Endodermal cell (in vitro differentiated cells): ENCODE measurements at regions not wholly inside any gene's neighbourhood (a gene's known extent, or its start where the extent isn't known, plus 50 kb on each side); places are given as distances from the start of the nearest gene placed in this dataset.
A peak's percentile ranks its signal among the peaks of the same experiment; 100 is the strongest.
"Not testable (repeated sequence)": the region's sequence is repeated elsewhere in the genome, so short reads cannot be mapped to it uniquely, and the experiment has no call there.

Experiments used
- DNase-seq: peaks from one replicate; pipeline ENCODE4 v3.0.0-alpha.2; 2017
- H3K27ac ChIP-seq: 2 replicates; pipeline ENCODE4 v1.5.1; 2013; ENCODE audit warnings: mild to moderate bottlenecking, low read depth, low read length, moderate library complexity
- H3K27me3 ChIP-seq: 2 replicates; pipeline ENCODE4 v1.6.1; 2013; ENCODE audit warnings: mild to moderate bottlenecking, low read length, moderate library complexity; ENCODE audit not compliant: insufficient read depth, control insufficient read depth, poor library complexity, severe bottlenecking
- H3K36me3 ChIP-seq: 2 replicates; pipeline ENCODE4 v1.7.0; 2013; ENCODE audit warnings: mild to moderate bottlenecking, low read length, moderate library complexity; ENCODE audit not compliant: control insufficient read depth, insufficient read depth
- H3K4me1 ChIP-seq: one replicate; pipeline ENCODE4 v1.7.0; 2013; ENCODE audit warnings: low read length; ENCODE audit not compliant: control insufficient read depth, insufficient read depth
- H3K4me3 ChIP-seq: 2 replicates; pipeline ENCODE4 v1.5.1; 2013; ENCODE audit warnings: mild to moderate bottlenecking, low read length, moderate library complexity
- H3K9ac ChIP-seq: 2 replicates; pipeline ENCODE4 v1.6.1; 2013; ENCODE audit warnings: mild to moderate bottlenecking, low read length, moderate library complexity; ENCODE audit not compliant: poor library complexity, severe bottlenecking; ENCODE audit errors: extremely low read depth
- H3K9me3 ChIP-seq: 2 replicates; pipeline ENCODE4 v1.6.1; 2013; ENCODE audit warnings: mild to moderate bottlenecking, low read length, moderate library complexity; ENCODE audit not compliant: control insufficient read depth
- H3K27ac Mint-ChIP-seq: 2 replicates; pipeline ENCODE4 v1.8.0; 2020; ENCODE audit warnings: mixed read lengths
- H3K27me3 Mint-ChIP-seq: 2 replicates; pipeline ENCODE4 v1.8.0; 2021; ENCODE audit warnings: mild to moderate bottlenecking, mixed read lengths; ENCODE audit not compliant: insufficient read depth
- H3K36me3 Mint-ChIP-seq: 2 replicates; pipeline ENCODE4 v1.8.0; 2020; ENCODE audit warnings: low read depth, mixed read lengths
- H3K4me1 Mint-ChIP-seq: 2 replicates; pipeline ENCODE4 v1.8.0; 2020; ENCODE audit warnings: mixed read lengths
- H3K4me3 Mint-ChIP-seq: 2 replicates; pipeline ENCODE4 v1.8.0; 2020; ENCODE audit warnings: mild to moderate bottlenecking, moderate library complexity, mixed read lengths
- H3K9me3 Mint-ChIP-seq: 2 replicates; pipeline ENCODE4 v1.8.0; 2020; ENCODE audit warnings: mild to moderate bottlenecking, mixed read lengths
- CTCF ChIP-seq: fragments of 200-600 bp; sonication (generic); conservative IDR thresholded peaks from 2 replicates; pipeline ENCODE4 v1.5.0; 2021; ENCODE audit warnings: antibody characterized with exemption, mild to moderate bottlenecking
- WGBS, 2 experiments: methylation state at CpG; one replicate each; pipeline versions ENCODE4 v1.1.5 to v1.1.7; 2013; ENCODE audit warnings: missing lambda C conversion rate in 2 of 2, mixed read lengths in 1 of 2; ENCODE audit not compliant: insufficient coverage in 1 of 2, insufficient read length in 1 of 2; 5-methylcytosine and 5-hydroxymethylcytosine counted together

GRCh38 chr2:83967854-83968253 lies 491.2 kb downstream of the SUCLG1 start:
- peak; percentile 79 for TF ChIP-seq CTCF
- no peak overlapping the region for H3K4me3 ChIP-seq
- peaks cover 3% of the 10 kb centered on the region for H3K4me1 ChIP-seq
- no peaks in the 10 kb centered on the region for H3K36me3 Mint-ChIP-seq
- no peaks in the 10 kb centered on the region for H3K27me3 ChIP-seq
- peaks cover 7% of the 10 kb centered on the region for H3K9me3 Mint-ChIP-seq
- H3K9ac ChIP-seq: no peak overlapping the region
- H3K27ac ChIP-seq: no peak overlapping the region
- no peak overlapping the region for H3K27ac Mint-ChIP-seq
- WGBS, 2 experiments: 58% methylated on average over 2 of the region's 2 CpGs; no CpG with 5 or more reads in 1 of the 2 experiments
- DNase-seq: no peak
- no peaks in the 10 kb centered on the region for H3K36me3 ChIP-seq
- H3K4me1 Mint-ChIP-seq: peaks cover 16% of the 10 kb centered on the region
- no peaks in the 10 kb centered on the region for H3K27me3 Mint-ChIP-seq
- no peaks in the 10 kb centered on the region for H3K9me3 ChIP-seq
- no peak overlapping the region for H3K4me3 Mint-ChIP-seq

DNA sequence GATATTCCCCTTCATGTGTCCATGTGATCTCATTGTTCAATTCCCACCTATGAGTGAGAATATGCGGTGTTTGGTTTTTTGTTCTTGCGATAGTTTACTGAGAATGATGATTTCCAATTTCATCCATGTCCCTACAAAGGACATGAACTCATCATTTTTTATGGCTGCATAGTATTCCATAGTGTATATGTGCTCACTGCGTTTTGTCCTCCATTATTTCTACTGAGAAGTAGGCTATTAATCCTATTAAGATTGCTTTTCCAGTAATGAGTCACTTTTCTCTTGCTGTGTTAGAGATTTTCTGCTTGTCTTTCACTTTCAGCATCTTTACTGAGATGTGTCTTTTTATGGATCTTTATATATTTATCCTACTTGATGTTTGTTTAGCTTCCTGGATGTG lies 492.1 kb downstream of the SUCLG1 start:
- H3K36me3 ChIP-seq, H3K27ac Mint-ChIP-seq, H3K27me3 ChIP-seq, H3K4me3 Mint-ChIP-seq, H3K4me3 ChIP-seq, H3K9ac ChIP-seq, H3K27me3 Mint-ChIP-seq, H3K9me3 ChIP-seq, H3K36me3 Mint-ChIP-seq, H3K4me1 ChIP-seq, DNase-seq, H3K9me3 Mint-ChIP-seq, H3K27ac ChIP-seq: not testable (repeated sequence)
- WGBS, 2 experiments: 57% methylated on average over 1 of the region's 3 CpGs; no CpG with 5 or more reads in 1 of the 2 experiments
- peaks cover 22% of the 10 kb centered on the region for H3K4me1 Mint-ChIP-seq

DNA sequence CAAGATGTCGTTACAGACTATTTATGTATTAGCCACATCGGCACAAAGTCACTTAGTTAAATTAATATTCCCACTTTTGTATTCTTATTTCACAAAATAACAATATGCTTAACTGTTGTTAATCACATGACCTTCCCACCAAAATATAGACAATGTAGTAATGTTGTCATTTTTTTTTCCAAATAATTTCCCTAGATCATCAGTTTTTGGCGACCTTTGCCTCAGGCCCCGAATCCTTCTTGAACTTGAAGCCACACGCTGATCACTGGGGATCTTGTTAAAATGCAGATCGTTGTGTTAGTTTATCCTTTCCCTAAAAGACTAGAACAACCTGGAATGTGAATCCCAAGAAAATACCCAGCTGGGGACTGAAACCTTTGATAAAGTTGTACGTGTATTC lies 497.6 kb downstream of the SUCLG1 start:
- H3K36me3 Mint-ChIP-seq: peaks cover 2% of the 10 kb centered on the region
- no peak overlapping the region for H3K4me3 Mint-ChIP-seq
- no peak overlapping the region for H3K4me3 ChIP-seq
- H3K9me3 ChIP-seq: no peaks in the 10 kb centered on the region
- H3K27ac ChIP-seq: no peak overlapping the region
- peaks cover 16% of the 10 kb centered on the region for H3K4me1 Mint-ChIP-seq
- WGBS, 2 experiments: 94 to 95% methylated on average over 6 to 7 of the region's 7 CpGs
- H3K9ac ChIP-seq: no peak overlapping the region
- no peak for DNase-seq
- H3K4me1 ChIP-seq: peaks cover 7% of the 10 kb centered on the region
- H3K9me3 Mint-ChIP-seq: peaks cover 1% of the 10 kb centered on the region
- no peaks in the 10 kb centered on the region for H3K27me3 Mint-ChIP-seq
- TF ChIP-seq CTCF: no peak
- H3K27ac Mint-ChIP-seq: no peak overlapping the region
- H3K27me3 ChIP-seq: no peaks in the 10 kb centered on the region
- H3K36me3 ChIP-seq: no peaks in the 10 kb centered on the region

GRCh38 chr2:83960371-83960770 lies 498.7 kb downstream of the SUCLG1 start:
- 93 to 100% methylated on average over 1 of the region's 1 CpG for WGBS, 2 experiments
- Mint-ChIP-seq H3K4me3 (no peak overlapping the region), H3K36me3 (peaks cover 2% of the 10 kb centered on the region), H3K27ac (no peak overlapping the region), H3K27me3 (no peaks in the 10 kb centered on the region), H3K9me3 (peaks cover 1% of the 10 kb centered on the region), H3K4me1 (peaks cover 19% of the 10 kb centered on the region)
- no peaks in the 10 kb centered on the region for H3K36me3 ChIP-seq
- DNase-seq: no peak
- H3K4me1 ChIP-seq: peaks cover 7% of the 10 kb centered on the region
- H3K4me3 ChIP-seq: no peak overlapping the region
- H3K9me3 ChIP-seq: no peaks in the 10 kb centered on the region
- H3K27ac ChIP-seq: no peak overlapping the region
- TF ChIP-seq CTCF: no peak
- H3K9ac ChIP-seq: no peak overlapping the region
- no peaks in the 10 kb centered on the region for H3K27me3 ChIP-seq
